Ectodermal cell (in vitro differentiated cells): ENCODE measurements at regions not wholly inside any gene's neighbourhood (a gene's known extent, or its start where the extent isn't known, plus 50 kb on each side); places are given as distances from the start of the nearest gene placed in this dataset.

ENCODE experiments used
- H3K27ac ChIP-seq: 2 replicates; pipeline ENCODE4 v1.7.0; 2013; ENCODE audit warnings: mild to moderate bottlenecking, low read depth, low read length; ENCODE audit not compliant: insufficient read depth, poor library complexity, severe bottlenecking
- H3K27me3 ChIP-seq: 2 replicates; pipeline ENCODE4 v1.7.0; 2013; ENCODE audit warnings: mild to moderate bottlenecking, low read length; ENCODE audit not compliant: insufficient read depth, control insufficient read depth, poor library complexity, severe bottlenecking
- H3K36me3 ChIP-seq: one replicate; pipeline ENCODE4 v1.7.0; 2013; ENCODE audit warnings: low read length; ENCODE audit not compliant: control insufficient read depth, insufficient read depth
- H3K4me1 ChIP-seq: one replicate; pipeline ENCODE4 v1.7.0; 2013; ENCODE audit warnings: low read length; ENCODE audit not compliant: control insufficient read depth, insufficient read depth
- H3K4me3 ChIP-seq: 2 replicates; pipeline ENCODE4 v1.7.0; 2013; ENCODE audit warnings: low read depth, low read length, control low read depth; ENCODE audit not compliant: insufficient read depth
- H3K9me3 ChIP-seq: 2 replicates; pipeline ENCODE4 v1.7.0; 2013; ENCODE audit warnings: mild to moderate bottlenecking, low read length, moderate library complexity; ENCODE audit not compliant: control insufficient read depth
- WGBS, 2 experiments: methylation state at CpG; one replicate each; pipeline ENCODE4 v1.1.7; 2013; ENCODE audit warnings: missing lambda C conversion rate in 2 of 2; 5-methylcytosine and 5-hydroxymethylcytosine counted together

DNA sequence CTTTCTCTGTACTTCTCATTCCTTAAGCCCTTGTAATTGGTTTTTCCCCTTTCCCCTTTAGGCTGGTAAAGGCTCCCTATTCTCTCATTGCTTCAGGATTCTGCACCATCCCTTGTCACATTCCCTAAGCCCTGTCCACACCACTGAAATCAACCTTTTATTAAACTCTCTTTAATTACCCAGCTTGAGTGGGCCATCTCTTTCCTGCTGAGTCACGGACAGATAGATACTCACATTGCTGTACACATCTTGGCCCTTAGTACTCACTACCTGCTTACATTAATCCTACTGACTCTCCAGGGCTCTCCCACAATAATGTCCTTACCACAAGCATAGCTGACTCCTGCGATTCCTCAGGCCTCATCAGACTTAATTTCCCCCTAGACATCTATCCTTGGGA is 94.0 kb upstream of the PCGF5 start:
- H3K4me1 ChIP-seq: no peaks in the 10 kb centered on the region
- H3K9me3 ChIP-seq: no peaks in the 10 kb centered on the region
- 93 to 96% methylated on average over 2 of the region's 2 CpGs for WGBS, 2 experiments
- no peak overlapping the region for H3K27ac ChIP-seq
- H3K27me3 ChIP-seq: no peaks in the 10 kb centered on the region
- no peaks in the 10 kb centered on the region for H3K36me3 ChIP-seq
- H3K4me3 ChIP-seq: no peak overlapping the region

DNA sequence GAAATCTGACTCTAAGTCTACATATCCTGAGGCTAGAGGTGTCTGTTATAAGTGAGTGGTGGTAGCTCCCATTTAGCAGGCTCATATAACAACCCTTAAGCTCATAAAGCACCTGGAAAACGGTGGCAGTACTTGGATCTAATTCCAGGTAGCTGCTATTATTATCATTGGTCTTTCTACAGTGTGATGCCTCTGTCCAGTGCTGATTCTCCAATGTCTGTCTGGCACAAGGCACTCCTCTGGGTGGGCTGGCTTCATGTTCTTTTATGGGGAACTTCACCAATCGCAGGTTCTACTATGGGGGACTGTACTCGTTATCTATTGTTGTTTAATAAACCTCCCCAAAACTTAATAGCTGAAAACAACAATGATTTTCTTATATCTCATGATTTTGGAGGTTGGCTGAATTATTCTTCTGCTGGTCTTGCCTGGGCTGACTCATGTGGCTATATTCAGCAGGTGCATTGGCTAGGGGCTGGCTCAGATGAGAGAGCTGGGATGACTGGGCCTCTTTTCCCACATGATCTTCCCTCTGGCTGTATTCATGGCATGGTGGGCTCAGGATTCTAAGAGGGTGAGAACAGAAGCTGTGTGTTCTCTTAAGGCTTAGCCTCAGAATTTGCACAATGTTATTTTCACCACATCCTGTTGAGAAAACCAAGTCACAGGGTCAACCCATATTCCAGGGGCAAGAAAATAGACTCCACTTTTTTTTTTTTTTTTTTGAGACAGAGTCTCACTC is 93.0 kb upstream of the PCGF5 start:
- Histone ChIP-seq H3K27me3 (no peaks in the 10 kb centered on the region), H3K9me3 (no peaks in the 10 kb centered on the region)
- 95 to 97% methylated on average over 3 of the region's 3 CpGs for WGBS, 2 experiments

DNA sequence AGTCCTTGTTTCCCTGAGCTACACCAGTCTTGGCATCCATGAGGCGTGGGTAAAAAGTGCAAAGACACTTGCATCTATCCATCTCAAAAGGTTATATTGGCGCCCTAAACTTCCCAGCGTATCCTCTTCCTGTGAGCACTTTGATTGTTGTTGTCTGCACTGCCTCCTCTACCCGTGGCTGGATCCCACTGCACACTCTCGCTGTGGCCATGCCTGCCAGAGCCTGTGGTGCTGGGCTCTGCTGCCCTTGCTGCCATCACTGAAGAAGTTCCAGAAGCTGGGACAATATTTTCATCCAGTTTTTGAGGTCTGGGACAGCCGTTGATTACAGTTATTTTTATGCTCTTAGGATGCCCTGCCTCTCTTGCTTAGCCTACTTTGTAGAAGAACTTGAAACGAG is 85.3 kb upstream of the PCGF5 start:
- H3K4me1 ChIP-seq: no peaks in the 10 kb centered on the region
- H3K9me3 ChIP-seq: no peaks in the 10 kb centered on the region
- H3K4me3 ChIP-seq: no peak overlapping the region
- H3K27ac ChIP-seq: no peak overlapping the region
- 89 to 93% methylated on average over 7 of the region's 7 CpGs for WGBS, 2 experiments
- no peaks in the 10 kb centered on the region for H3K27me3 ChIP-seq
- no peaks in the 10 kb centered on the region for H3K36me3 ChIP-seq

More for the DNA sequence above, 93.0 kb upstream of the PCGF5 start:
- no peak overlapping the region for H3K4me3 ChIP-seq
- H3K4me1 ChIP-seq: no peaks in the 10 kb centered on the region
- no peaks in the 10 kb centered on the region for H3K36me3 ChIP-seq
- no peak overlapping the region for H3K27ac ChIP-seq

DNA sequence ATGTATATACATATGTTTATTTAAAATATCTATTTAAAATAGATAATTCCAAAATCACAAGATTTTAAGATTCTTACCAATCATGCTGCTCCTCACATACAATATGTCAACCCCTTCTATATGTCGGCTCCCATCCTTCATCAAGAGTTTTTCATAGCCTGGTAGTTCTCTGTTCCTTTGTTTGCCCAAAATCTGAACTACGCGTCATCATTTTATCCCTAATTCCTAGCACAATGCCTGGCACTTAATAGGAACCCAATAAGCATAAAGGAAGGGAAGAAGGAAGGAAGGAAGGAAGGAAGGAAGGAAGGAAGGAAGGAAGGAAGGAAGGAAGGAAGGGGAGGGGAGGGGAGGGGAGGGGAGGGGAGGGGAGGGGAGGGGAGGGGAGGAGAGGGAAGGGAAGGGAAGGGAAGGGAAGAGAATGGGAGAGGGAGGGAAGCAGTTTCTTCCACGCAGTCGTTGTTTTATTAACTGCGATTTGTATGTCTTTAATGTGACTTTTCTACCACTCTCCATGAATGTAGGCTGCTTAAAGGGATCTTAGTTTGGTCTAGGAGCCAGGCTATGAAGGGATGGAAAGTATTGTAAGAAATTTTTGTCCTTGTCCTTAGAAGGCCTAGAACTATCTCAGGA is 83.3 kb upstream of the PCGF5 start:
- Histone ChIP-seq H3K36me3 (no peaks in the 10 kb centered on the region), H3K27me3 (no peaks in the 10 kb centered on the region), H3K4me1 (no peaks in the 10 kb centered on the region), H3K9me3 (no peaks in the 10 kb centered on the region), H3K4me3 (no peak overlapping the region), H3K27ac (no peak overlapping the region)
- WGBS, 2 experiments: 97 to 99% methylated on average over 6 of the region's 6 CpGs

DNA sequence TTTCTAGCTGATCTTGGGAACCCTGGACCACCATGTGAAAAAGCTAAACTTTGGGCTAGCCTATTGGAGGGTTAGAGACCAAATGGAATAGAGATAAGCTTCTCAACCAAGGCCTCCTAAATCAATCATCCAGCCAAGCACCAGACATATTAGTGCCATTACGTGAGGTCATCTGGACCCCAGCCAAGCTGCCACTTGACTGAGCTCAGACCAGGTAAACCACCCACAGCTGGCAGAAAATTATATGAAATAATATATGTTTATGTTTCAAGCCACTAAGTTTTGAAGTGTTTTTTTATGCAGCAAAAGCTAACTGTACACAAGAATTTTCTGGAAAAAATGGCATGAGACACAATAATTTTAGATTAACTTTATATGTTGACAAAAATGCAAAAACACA is 82.6 kb upstream of the PCGF5 start:
- 93 to 100% methylated on average over 1 of the region's 1 CpG for WGBS, 2 experiments
- H3K27me3 ChIP-seq: no peaks in the 10 kb centered on the region
- H3K36me3 ChIP-seq: no peaks in the 10 kb centered on the region

DNA sequence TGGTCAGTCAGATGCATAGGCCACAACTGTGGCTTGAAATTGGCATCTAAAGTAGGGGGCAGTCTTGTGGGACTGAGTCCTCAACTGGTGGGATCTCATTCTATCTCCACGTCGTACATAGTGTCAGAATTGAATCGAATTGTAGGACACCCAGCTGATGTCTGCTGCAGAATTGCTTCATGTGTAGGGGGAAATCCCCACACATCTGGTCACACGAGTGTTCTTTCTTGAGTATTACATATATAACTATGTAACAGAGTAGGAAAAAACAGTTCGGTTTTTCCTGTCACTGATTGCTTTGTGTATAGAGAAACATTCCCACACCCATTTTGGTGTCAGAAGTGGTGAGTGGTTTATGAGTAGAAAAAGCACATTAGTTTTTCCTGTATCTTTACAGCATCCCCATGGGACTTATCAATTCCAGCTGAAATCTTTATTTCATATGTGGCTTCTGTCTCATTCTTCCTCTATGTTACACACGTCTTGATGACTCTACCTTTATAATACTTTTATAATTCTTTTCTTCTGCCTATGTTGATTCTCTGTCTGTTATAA is 79.4 kb upstream of the PCGF5 start:
- no peak overlapping the region for H3K4me3 ChIP-seq
- H3K36me3 ChIP-seq: no peaks in the 10 kb centered on the region
- no peaks in the 10 kb centered on the region for H3K4me1 ChIP-seq
- 89 to 93% methylated on average over 4 to 6 of the region's 6 CpGs for WGBS, 2 experiments
- H3K9me3 ChIP-seq: no peaks in the 10 kb centered on the region
- H3K27ac ChIP-seq: no peak overlapping the region
- no peaks in the 10 kb centered on the region for H3K27me3 ChIP-seq

More for the DNA sequence above, 82.6 kb upstream of the PCGF5 start:
- Histone ChIP-seq H3K27ac (no peak overlapping the region), H3K4me1 (no peaks in the 10 kb centered on the region), H3K4me3 (no peak overlapping the region), H3K9me3 (no peaks in the 10 kb centered on the region)

DNA sequence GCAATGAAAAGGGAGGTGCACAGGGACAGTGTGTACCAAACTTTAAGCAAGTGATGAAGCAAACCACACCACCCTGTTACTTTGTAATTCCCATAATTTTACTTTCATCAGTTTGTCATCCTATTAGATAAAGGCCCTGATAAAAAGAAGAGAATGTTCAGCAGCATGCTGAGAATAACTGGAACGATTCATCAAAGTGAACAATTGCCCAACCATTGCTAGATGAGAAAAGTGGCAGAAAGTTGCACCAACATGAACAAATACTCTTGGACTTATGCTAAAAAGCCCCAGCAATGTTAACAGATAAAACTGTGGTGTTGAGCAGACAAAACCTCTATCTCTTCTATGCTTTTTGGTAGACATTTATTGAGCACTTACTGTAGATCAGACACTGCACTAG is 75.5 kb upstream of the PCGF5 start:
- Histone ChIP-seq H3K9me3 (no peaks in the 10 kb centered on the region), H3K27ac (no peak overlapping the region), H3K4me3 (no peak overlapping the region), H3K27me3 (no peaks in the 10 kb centered on the region), H3K4me1 (no peaks in the 10 kb centered on the region), H3K36me3 (no peaks in the 10 kb centered on the region)
- WGBS, 2 experiments: 42 to 50% methylated on average over 1 of the region's 1 CpG

DNA sequence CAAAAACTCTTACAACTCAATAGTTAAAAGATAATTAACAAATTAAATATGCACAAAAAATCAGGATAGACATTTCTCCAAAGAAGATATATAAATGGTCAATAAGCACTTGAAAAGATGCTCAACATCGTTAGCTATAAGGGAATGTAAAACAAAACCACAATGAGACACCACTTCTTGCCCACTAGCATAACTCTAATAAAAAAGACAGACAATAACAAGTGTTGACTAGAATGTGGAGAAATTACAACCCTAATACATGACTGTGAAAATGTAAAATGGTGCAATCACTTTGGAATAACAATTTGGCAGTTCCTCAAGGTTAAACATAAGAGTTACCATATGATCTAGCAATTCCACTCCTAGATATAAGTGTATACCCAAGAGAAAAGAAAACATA is 74.3 kb upstream of the PCGF5 start:
- Histone ChIP-seq H3K36me3 (no peaks in the 10 kb centered on the region), H3K9me3 (no peaks in the 10 kb centered on the region), H3K27ac (no peak overlapping the region), H3K27me3 (no peaks in the 10 kb centered on the region), H3K4me1 (no peaks in the 10 kb centered on the region), H3K4me3 (no peak overlapping the region)
- 100% methylated on average over 1 of the region's 1 CpG; no CpG with 5 or more reads in 1 of the 2 experiments for WGBS, 2 experiments

DNA sequence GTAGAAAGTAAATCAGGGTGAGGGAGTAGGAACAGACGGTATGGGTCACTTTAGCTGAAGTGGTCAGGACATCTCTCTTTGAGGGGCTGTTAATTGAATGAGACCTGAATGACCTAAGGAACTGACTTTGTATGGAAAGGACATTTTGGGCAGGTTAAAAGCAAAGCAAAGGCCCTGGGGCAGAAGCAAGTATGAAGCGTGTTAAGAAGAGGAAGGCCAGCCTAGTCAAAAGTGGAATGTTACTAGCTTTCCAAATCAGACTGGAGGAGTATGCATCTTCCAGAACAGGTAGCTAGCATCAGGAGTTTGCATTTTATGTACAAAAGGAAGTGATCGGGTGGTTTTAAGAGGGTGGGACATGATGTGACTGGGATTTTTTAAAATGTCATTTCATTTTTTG is 70.9 kb upstream of the PCGF5 start:
- Histone ChIP-seq H3K9me3 (no peaks in the 10 kb centered on the region), H3K27ac (no peak overlapping the region), H3K36me3 (no peaks in the 10 kb centered on the region), H3K4me1 (no peaks in the 10 kb centered on the region), H3K27me3 (no peaks in the 10 kb centered on the region), H3K4me3 (no peak overlapping the region)
- 95% methylated on average over 3 of the region's 3 CpGs for WGBS, 2 experiments

DNA sequence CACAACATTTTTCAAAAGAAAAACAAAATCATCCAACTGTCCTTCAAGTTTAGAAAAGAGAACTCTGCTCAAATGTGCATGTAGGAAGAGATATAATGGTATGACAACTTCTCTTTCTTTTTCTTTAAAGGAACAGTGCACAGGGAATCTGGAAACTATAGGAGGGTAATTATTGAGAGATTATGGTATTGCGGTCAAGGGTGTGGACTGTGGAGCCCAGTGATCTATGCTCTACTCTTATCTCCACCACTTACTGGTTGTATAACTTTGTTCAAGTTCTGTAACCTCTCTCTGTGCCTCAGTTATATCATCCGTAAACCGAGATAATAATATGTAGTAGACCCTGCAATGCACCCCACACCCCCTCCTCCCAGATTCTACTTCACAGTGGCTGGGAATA is 69.8 kb upstream of the PCGF5 start:
- Histone ChIP-seq H3K27ac (no peak overlapping the region), H3K36me3 (no peaks in the 10 kb centered on the region), H3K9me3 (no peaks in the 10 kb centered on the region), H3K27me3 (no peaks in the 10 kb centered on the region), H3K4me1 (no peaks in the 10 kb centered on the region), H3K4me3 (no peak overlapping the region)
- WGBS, 2 experiments: 86 to 91% methylated on average over 2 to 3 of the region's 3 CpGs
